H54 (cell line): ENCODE measurements at regions not wholly inside any gene's neighbourhood (a gene's known extent, or its start where the extent isn't known, plus 50 kb on each side); places are given as distances from the start of the nearest gene placed in this dataset.

Source experiments
- DNase-seq: peaks from one replicate; pipeline ENCODE4 v3.0.0; 2011; ENCODE audit warnings: low spot score, mixed read lengths; ENCODE audit not compliant: insufficient read length
- FAIRE-seq: peaks from 3 replicates; lab custom pipeline; 2011; peaks lifted over from hg19 to GRCh38; lab: Jason Lieb, UNC
- POLR2A ChIP-seq: IDR thresholded peaks from 2 replicates; pipeline ENCODE4 v1.6.1; 2011; ENCODE audit warnings: low read depth, mild to moderate bottlenecking, low read length

- TF ChIP-seq POLR2A, result no peak
- FAIRE-seq (no peak), DNase-seq (no peak)
These were observed 1063.1 kb downstream of the NTRK3 start for GRCh38 chr15:87193481-87193880.

GRCh38 chr15:87167706-87168105 lies 1088.0 kb downstream of the AGBL1 start:
- no peak for TF ChIP-seq POLR2A
- no peak for DNase-seq
- no peak for FAIRE-seq

DNA sequence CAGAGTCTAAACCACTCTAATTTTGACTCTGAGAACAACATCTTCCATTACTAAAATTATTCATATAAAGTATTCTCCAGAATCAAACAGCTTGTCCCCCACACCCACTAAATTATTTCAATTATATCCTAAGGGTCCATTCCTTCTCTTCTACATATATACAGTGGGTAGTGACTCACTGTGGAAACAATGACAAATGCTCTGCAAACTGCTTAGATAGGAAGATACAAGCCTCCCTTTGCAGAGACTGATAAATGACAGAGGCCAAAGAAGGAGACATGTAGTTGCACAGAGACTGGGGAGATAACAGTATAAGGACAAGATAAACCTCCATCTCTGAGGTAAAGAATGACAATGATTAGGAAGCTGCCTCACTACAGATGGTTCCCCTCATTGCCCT lies 1087.4 kb downstream of the AGBL1 start:
- FAIRE-seq (no peak), DNase-seq (no peak)
- no peak for TF ChIP-seq POLR2A

- TF ChIP-seq POLR2A, result no peak
- DNase-seq (no peak), FAIRE-seq (no peak)
These were observed 1076.1 kb downstream of the AGBL1 start for GRCh38 chr15:87155771-87156170.

DNA sequence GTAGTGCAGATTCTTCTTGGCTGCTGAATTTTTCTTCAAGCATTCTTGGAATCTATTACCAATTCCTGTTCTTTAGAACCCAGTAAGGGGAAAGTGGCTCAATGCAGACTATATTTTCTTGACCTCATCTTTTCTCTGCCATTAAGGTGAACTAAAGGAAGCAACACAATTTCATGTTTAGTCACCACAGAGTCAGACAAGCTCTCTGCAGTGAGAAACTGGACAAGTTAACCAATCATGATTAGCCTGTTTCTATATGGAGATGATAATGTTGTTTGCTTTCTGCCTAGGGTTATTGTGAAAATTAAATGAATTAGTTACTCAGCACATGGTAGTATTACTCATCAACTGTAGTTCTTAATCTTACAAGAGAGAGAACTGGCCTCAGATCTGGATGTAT lies 1075.1 kb downstream of the AGBL1 start:
- DNase-seq (no peak), FAIRE-seq (no peak)
- TF ChIP-seq POLR2A, result no peak

- no peak for TF ChIP-seq POLR2A
- FAIRE-seq, result no peak
- DNase-seq, result no peak
These were observed 1071.6 kb downstream of the AGBL1 start for GRCh38 chr15:87151202-87151748.

- FAIRE-seq (no peak), DNase-seq (no peak)
- no peak for TF ChIP-seq POLR2A
These were observed 1066.0 kb downstream of the AGBL1 start for GRCh38 chr15:87145696-87146095.

DNA sequence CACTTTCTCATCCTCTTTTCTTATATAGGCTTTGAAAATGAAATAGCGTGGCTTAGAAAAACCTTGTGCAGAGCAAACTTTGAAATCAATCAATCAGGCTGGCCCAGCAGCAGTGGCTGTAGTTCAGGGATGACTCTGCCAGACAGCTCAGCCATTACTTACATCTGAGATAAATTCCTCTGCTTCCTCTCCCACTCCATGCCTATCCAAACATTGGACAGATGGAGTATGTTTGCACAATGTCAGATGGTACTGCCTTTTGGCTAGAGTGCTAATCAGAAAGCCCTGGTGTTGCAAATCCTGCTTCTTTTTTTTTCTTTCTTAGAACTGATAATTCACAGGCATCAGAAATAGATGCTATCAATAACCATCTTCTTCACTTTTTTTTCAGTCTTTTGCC lies 1065.1 kb downstream of the AGBL1 start:
- no peak for TF ChIP-seq POLR2A
- no peak for DNase-seq
- FAIRE-seq, result no peak

DNA sequence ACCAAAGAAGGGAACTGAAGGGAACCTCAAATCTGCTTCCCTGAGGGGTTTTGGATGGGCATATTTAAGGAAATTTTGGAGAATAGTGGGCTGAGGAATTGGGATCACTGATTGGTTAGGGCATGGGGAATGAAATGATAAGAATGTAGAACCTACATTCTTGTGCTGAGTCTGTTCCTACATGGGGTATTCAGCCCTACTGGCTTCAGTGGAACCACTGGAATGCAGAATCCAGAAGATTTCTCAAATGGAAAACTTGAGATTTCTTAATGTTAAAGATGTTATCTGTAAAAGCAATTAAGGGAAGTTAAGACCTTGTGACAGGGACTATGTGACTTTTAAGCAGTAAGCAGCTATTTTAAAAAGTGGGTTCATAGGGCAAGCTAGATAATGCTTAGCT lies 1062.4 kb downstream of the AGBL1 start:
- DNase-seq (no peak), FAIRE-seq (no peak)
- no peak for TF ChIP-seq POLR2A

GRCh38 chr15:87135109-87135508 lies 1055.4 kb downstream of the AGBL1 start:
- no peak for TF ChIP-seq POLR2A
- no peak for FAIRE-seq
- DNase-seq, result no peak

GRCh38 chr15:87133704-87134103 lies 1054.0 kb downstream of the AGBL1 start:
- no peak for TF ChIP-seq POLR2A
- no peak for FAIRE-seq
- DNase-seq, result no peak

GRCh38 chr15:87131067-87131466 lies 1051.4 kb downstream of the AGBL1 start:
- no peak for FAIRE-seq

DNA sequence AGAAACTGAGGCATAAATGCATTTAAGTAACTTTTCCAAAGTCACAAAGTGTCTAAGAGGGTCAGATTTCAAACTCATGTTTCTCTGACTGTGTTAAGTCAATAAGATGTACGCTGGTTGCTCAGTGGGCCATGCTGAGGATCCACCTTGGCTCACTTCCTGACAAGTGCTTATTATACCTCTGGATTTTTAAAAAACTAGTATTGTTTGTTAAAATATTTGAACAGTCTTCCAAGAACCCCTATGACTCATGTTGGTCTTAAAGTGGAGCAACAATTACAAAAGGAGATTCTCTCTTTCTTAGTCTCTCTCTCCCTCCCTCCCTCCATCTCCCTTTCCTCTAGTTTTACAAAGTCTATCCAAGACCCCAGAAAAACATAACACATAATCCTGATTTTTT lies 1050.2 kb downstream of the AGBL1 start:
- DNase-seq (no peak), FAIRE-seq (no peak)
- no peak for TF ChIP-seq POLR2A

More at GRCh38 chr15:87131067-87131466, 1051.4 kb downstream of the AGBL1 start:
- TF ChIP-seq POLR2A, result no peak
- DNase-seq, result no peak

GRCh38 chr15:87123676-87124382 lies 1044.2 kb downstream of the AGBL1 start:
- no peak for TF ChIP-seq POLR2A
- FAIRE-seq (no peak), DNase-seq (no peak)

DNA sequence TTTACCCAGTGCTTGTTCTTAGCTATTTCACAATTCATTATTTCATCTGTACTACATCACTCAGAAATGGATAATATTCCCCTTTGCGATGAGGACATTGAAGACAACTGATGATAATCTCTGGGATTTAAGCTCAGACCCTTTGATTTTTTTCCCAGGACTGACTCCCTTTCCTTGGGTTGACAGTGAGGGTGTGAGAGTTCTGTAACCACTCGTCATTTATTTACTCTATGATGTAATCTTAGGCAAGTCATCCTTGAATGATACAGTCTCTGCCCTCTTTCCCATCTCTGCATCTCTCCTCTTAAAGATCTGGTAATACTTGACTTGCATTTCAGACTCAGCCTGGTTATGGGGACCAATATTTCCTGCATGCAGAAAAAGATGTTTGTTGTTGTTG lies 1041.7 kb downstream of the AGBL1 start:
- no peak for TF ChIP-seq POLR2A
- no peak for FAIRE-seq

More for the DNA sequence above, 1041.7 kb downstream of the AGBL1 start:
- no peak for DNase-seq
